NCI-H2196 (cell line): ENCODE measurements at regions not wholly inside any gene's neighbourhood (a gene's known extent, or its start where the extent isn't known, plus 50 kb on each side); places are given as distances from the start of the nearest gene placed in this dataset.
"Not testable (repeated sequence)": the region's sequence is repeated elsewhere in the genome, so short reads cannot be mapped to it uniquely, and the experiment has no call there.

Source experiments
- DNase-seq: peaks from one replicate; lab custom pipeline; 2025; ENCODE audit not compliant: unreplicated experiment; lab: John Stamatoyannopoulos, UW

GRCh38 chr4:72689923-72690322 lies 120.9 kb upstream of the ADAMTS3 start:
- no peak for DNase-seq

DNA sequence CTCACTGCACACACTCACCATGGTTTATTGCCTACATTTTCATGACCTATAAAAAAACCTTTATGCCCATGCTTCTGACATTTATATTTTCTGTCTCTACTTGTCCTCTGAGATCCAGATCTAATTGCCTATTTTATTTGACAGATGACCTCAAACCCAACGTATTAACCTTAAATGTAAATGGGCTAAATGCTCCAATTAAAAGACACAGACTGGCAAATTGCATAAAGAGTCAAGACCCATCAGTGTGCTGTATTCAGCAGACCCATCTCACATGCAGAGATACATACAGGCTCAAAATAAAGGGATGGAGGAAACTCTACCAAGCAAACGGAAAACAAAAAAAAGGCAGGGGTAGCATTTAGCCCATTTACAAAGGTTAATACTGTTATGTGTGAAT lies 117.4 kb upstream of the ADAMTS3 start:
- not testable (repeated sequence) for DNase-seq

DNA sequence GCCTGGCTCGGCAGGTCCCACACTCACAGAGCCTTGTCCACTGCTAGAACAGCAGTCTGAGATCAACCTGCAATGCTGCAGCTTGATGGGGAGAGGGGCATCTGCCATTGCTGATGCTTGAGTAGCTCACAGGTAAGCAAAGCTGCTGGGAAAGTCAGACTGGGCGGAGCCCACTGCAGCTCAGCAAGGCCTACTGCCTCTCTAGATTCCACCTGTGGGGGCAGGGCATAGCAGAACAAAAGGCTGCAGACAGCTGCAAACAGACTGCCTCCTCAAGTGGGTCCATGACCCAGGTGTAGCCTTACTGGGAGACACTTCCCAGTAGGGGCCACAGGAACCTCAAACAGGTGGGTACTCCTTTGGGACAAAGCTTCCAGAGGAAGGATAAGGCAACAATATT lies 110.6 kb upstream of the ADAMTS3 start:
- DNase-seq = no peak

- no peak for DNase-seq
Measured at GRCh38 chr4:72677886-72678285, 108.9 kb upstream of the ADAMTS3 start.

DNA sequence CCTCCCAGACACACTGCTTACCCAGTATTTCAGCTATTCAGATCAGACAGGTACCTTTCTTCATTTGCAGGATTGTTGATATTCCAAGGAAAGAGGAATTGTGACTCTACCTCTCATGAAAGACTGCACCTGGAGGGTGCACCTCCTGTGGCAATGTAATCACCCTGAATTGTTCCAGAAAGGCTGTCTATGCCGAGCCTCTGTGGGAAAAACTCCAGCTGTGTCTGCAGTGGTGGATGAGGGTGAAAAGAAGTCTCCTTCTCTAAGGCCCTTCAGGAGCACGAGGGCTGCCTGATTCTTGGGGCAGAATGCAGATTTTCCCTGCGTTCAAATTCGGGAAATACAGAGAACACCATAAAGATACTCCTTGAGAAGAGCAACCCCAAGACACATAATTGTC lies 108.2 kb upstream of the ADAMTS3 start:
- no peak for DNase-seq

GRCh38 chr4:72671980-72672379 lies 103.0 kb upstream of the ADAMTS3 start:
- no peak for DNase-seq

- no peak for DNase-seq
Measured at GRCh38 chr4:72670521-72670920, 101.5 kb upstream of the ADAMTS3 start.

- DNase-seq = no peak
Measured at GRCh38 chr4:72666910-72667309, 97.9 kb upstream of the ADAMTS3 start.

DNA sequence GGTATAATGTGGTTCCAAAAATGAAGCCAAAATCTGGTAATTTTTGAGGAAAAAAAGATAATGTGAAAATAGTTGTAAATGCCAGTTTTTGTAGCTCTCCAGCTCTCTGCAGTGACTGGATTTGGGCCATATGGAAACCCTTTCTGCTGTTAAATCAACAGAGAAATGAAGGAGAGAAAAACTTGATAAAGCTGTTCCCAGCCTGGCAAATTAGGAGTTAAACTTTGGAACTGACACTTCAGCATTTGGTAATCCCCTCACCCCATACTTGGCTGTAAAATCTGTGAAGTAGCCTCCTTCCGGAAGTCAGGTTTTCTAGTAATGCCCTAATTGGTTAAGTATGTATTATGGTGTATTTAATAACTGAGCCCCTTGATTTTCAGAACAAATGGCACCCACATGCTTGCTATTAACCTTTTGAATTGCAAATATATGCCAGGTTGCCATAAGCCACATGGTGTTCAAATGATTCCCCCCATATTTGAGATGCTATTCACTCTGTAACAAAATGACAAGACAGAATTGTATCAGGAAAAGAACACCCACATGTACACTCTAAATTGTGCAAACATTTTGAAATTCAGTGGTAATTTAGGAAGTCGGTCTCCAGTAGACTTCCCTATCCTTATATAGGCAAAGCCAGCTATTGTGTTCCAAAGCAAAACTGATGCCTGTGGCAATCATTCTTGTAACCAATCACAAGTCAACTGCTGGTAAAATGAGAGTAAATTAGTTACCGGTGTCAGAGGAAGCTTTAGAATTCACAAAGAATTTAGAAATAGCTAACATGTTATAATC lies 96.3 kb upstream of the ADAMTS3 start:
- no peak for DNase-seq

GRCh38 chr4:72663828-72664227 lies 94.8 kb upstream of the ADAMTS3 start:
- no peak for DNase-seq

DNA sequence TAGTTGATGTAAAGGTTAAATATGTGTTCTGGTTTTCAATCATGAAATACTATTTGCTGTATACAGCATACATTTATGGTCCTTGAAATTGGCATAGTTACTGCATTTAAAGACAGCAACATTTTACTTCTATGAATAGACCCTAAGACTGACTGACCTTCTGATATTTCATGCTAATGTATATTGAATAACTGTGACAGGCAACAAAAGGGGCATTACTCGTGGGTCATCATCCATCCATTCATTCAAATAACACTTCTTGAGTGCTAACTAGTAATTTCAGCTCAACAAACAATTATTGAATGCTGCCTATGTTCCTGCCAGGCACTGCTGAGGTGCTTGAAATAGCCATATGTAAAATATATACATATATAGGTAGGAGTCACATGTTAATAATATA lies 92.8 kb upstream of the ADAMTS3 start:
- DNase-seq = no peak

DNA sequence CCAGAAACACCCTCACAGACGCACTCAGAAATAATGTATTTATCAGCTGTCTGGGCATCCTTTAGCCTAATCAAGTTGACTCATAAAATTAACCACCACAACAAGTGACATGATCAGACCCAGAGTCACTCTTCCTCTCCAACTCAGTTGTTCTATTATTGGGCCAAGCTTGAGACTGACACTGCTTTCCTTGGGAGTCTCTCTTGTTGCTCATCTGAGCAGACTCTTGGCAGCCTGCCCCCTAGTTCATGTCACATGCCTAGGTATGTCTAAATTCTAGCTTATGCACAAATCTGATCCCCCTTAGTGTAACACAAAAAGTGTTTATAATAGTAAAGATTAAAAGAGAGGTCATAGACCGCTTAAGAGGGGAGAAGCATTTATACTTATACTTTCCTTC lies 72.6 kb upstream of the ADAMTS3 start:
- no peak for DNase-seq

GRCh38 chr4:72636866-72637265 lies 67.8 kb upstream of the ADAMTS3 start:
- DNase-seq = not testable (repeated sequence)

- not testable (repeated sequence) for DNase-seq
Measured at GRCh38 chr4:72635931-72636330, 66.9 kb upstream of the ADAMTS3 start.

GRCh38 chr4:72632253-72632652 lies 63.2 kb upstream of the ADAMTS3 start:
- not testable (repeated sequence) for DNase-seq

DNA sequence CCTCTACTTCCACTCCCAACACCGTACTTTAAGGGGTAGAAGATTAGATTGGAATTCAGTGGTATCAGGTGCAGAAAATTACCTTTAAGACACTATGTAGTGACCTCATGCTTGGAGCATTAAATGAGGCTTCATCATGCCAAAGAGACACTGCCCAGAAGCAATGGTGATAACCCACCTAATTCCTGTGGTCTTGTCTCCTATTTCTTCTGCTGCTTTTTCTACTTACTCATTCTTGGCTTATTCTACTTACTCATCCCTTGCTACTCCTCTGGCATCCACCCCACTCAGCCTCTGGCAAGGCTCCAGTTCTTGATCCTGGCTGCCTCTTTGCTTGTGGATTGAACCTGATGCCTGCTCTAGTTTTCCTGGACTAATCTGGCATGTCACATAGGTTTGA lies 62.3 kb upstream of the ADAMTS3 start:
- DNase-seq = no peak

- no peak for DNase-seq
Measured at GRCh38 chr4:72629540-72629939, 60.5 kb upstream of the ADAMTS3 start.

GRCh38 chr4:72627723-72628122 lies 58.7 kb upstream of the ADAMTS3 start:
- no peak for DNase-seq
